Calu3 (cell line): ENCODE measurements at regions not wholly inside any gene's neighbourhood (a gene's known extent, or its start where the extent isn't known, plus 50 kb on each side); places are given as distances from the start of the nearest gene placed in this dataset.

Experiments used
- BruUV-seq: library from RNA; stranded (reverse); fragments of 400-500 nt; replicated peaks from 2 replicates; lab custom pipeline; 2021; lab: Mats Ljungman, UMichigan
- CTCF ChIA-PET: fragments of 300-600 bp; sonication (Branson Sonifier 250); formaldehyde crosslinking; loops from one replicate; lab custom pipeline; 2022; ENCODE audit warnings: antibody characterized with exemption; lab: Charles Lee
- DNase-seq: peaks from one replicate; pipeline ENCODE4 v3.0.0; 2022
- H3K27ac Mint-ChIP-seq: one replicate; pipeline ENCODE4 v1.8.0; 2022; ENCODE audit warnings: mixed read lengths; ENCODE audit not compliant: unreplicated experiment
- H3K27me3 Mint-ChIP-seq: one replicate; pipeline ENCODE4 v1.8.0; 2022; ENCODE audit warnings: mixed read lengths; ENCODE audit not compliant: unreplicated experiment
- H3K36me3 Mint-ChIP-seq: one replicate; pipeline ENCODE4 v1.8.0; 2022; ENCODE audit warnings: mild to moderate bottlenecking, moderate library complexity, mixed read lengths; ENCODE audit not compliant: insufficient read depth, unreplicated experiment
- H3K4me1 Mint-ChIP-seq: one replicate; pipeline ENCODE4 v1.8.0; 2022; ENCODE audit warnings: mild to moderate bottlenecking, low read depth, mixed read lengths; ENCODE audit not compliant: unreplicated experiment
- H3K4me3 Mint-ChIP-seq: one replicate; pipeline ENCODE4 v1.8.0; 2022; ENCODE audit warnings: mild to moderate bottlenecking, low read depth, moderate library complexity, mixed read lengths; ENCODE audit not compliant: unreplicated experiment
- H3K9me3 Mint-ChIP-seq: one replicate; pipeline ENCODE4 v1.8.0; 2022; ENCODE audit warnings: low read depth, mixed read lengths; ENCODE audit not compliant: unreplicated experiment
- intact Hi-C: fragments of 100-400 bp; cut with micrococcal nuclease; formaldehyde crosslinking; loops from one replicate; pipeline ENCODE4 v1.10.0; 2022; ENCODE audit not compliant: unreplicated experiment
- TF ChIP-seq, protein P1 (sequence below): fragments of 200-600 bp; IDR thresholded peaks from one replicate; pipeline ENCODE4 v1.8.0; 2022; ENCODE audit warnings: antibody characterized with exemption; ENCODE audit not compliant: unreplicated experiment

DNA sequence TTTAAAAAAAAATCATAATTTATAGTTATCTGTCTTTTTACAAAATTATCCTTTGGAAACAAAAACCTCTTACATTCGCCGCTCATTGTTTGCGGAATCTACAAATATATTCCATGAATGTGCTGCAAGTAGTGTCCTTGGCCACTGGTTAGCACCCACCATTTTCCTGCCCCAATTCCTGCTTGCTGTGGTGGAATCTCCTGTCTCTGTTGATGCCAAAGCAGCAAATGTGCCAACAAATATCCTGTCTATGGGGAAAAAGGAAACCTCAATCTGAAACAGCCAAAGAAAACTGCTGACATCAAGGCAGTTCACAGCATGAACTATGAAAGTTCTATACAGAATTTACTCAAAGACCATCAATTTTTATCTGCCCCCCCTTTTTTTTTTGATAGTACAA lies 603.6 kb downstream of the COL12A1 start:
- intact Hi-C loops, result no loop called here

DNA sequence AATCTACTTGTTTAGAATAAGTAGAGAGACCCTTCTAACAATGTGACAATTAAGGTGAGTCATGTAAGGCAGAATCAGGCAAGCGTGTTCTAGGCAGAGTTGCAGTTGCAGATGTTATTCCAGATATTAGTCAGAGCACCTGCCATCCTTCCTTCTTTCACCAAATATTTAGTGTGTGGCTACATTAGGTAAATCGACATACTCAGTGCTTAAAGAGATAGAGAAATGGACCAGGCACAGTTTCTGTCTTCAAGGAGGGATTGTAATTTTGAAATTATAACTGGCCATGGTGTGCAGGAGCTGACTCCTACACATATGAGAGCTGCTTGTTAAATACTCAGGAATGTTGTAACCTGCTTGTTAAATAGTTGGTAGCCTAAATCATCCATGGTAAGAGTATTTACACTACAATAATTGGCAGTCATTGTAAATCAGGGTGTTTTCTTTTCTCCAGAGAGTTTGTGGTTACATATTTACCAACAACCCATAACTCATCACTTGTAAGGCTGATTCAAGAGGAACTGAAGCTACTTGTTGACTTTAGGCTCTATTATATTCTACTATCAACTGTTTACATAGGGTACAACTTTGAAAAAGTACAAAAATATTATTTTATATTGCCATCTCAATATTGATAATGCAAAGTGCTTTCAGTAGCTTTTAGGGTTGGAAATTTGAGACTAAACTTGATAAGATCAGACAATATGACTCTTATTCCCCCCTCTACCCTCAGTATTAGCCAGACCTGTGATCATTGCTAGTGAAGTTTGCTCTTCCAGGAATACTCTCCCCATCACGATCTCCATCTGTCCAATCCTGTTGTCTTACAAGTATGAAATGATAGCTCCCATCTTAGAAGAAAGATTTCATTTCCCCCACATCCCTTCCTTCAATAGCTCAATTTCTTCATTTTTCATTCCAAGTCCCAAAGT lies 607.1 kb downstream of the COL12A1 start:
- H3K4me3 Mint-ChIP-seq, result no peak overlapping the region
- DNase-seq, result no peak
- intact Hi-C loops, result no loop called here
- BruUV-seq, result no TSS peak
- TF ChIP-seq, protein P1, sequence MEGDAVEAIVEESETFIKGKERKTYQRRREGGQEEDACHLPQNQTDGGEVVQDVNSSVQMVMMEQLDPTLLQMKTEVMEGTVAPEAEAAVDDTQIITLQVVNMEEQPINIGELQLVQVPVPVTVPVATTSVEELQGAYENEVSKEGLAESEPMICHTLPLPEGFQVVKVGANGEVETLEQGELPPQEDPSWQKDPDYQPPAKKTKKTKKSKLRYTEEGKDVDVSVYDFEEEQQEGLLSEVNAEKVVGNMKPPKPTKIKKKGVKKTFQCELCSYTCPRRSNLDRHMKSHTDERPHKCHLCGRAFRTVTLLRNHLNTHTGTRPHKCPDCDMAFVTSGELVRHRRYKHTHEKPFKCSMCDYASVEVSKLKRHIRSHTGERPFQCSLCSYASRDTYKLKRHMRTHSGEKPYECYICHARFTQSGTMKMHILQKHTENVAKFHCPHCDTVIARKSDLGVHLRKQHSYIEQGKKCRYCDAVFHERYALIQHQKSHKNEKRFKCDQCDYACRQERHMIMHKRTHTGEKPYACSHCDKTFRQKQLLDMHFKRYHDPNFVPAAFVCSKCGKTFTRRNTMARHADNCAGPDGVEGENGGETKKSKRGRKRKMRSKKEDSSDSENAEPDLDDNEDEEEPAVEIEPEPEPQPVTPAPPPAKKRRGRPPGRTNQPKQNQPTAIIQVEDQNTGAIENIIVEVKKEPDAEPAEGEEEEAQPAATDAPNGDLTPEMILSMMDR, result no peak
- H3K9me3 Mint-ChIP-seq, result peaks cover 7% of the 10 kb centered on the region
- H3K36me3 Mint-ChIP-seq, result no peaks in the 10 kb centered on the region
- H3K4me1 Mint-ChIP-seq, result no peaks in the 10 kb centered on the region
- no peak overlapping the region for H3K27ac Mint-ChIP-seq
- H3K27me3 Mint-ChIP-seq, result no peaks in the 10 kb centered on the region
- CTCF ChIA-PET, result no interaction called here

More for the DNA sequence above, 603.6 kb downstream of the COL12A1 start:
- Mint-ChIP-seq H3K4me3 (no peak overlapping the region), H3K27me3 (no peaks in the 10 kb centered on the region), H3K36me3 (no peaks in the 10 kb centered on the region), H3K27ac (no peak overlapping the region), H3K4me1 (peaks cover 9% of the 10 kb centered on the region), H3K9me3 (peaks cover 7% of the 10 kb centered on the region)
- CTCF ChIA-PET, result no interaction called here
- TF ChIP-seq, protein P1, result no peak
- no TSS peak for BruUV-seq
- DNase-seq, result no peak

DNA sequence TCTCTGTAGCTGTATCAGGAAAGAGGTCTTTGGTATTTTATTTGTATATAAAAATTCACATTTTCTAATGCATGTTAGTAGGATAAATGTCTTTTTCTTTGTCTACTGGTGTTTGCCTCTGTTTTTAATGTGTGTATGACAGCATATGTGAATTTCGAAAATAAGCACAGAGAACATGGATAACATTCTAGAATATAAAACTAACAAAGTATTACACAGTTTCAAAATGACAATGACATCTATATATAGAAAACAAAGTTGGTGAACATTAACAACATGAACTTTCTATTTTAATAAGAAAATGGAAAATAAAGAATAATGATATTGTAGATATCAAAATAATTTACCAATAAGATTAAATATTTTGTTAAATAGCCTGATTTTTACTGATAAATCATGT lies 608.0 kb downstream of the COL12A1 start:
- H3K4me3 Mint-ChIP-seq, result no peak overlapping the region
- no peaks in the 10 kb centered on the region for H3K4me1 Mint-ChIP-seq
- H3K27ac Mint-ChIP-seq, result no peak overlapping the region
- CTCF ChIA-PET, result no interaction called here
- H3K27me3 Mint-ChIP-seq, result no peaks in the 10 kb centered on the region
- no peak for DNase-seq
- TF ChIP-seq, protein P1, result no peak
- BruUV-seq, result no TSS peak
- intact Hi-C loops, result no loop called here
- no peaks in the 10 kb centered on the region for H3K36me3 Mint-ChIP-seq
- H3K9me3 Mint-ChIP-seq, result peaks cover 10% of the 10 kb centered on the region

DNA sequence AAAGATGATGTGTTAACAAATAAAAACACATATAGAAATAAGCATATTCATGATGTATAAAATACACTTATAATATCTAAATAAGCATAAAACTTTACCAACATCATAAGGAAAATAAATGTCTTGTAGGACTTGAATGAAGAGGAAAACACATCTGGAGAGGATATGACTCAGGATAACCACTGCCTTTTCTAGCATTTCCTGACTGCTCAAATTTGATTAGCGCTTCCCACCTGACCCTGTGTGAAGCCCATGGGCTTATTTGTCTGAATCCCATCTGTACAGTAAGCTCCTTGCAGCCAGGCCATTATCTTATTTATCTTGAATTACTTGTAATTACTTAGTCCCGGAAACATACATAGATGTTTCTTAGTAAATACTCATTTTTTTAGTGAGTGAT lies 608.6 kb downstream of the COL12A1 start:
- no peaks in the 10 kb centered on the region for H3K4me1 Mint-ChIP-seq
- TF ChIP-seq, protein P1, result no peak
- intact Hi-C loops, result no loop called here
- no TSS peak for BruUV-seq
- CTCF ChIA-PET, result no interaction called here
- no peaks in the 10 kb centered on the region for H3K36me3 Mint-ChIP-seq
- no peaks in the 10 kb centered on the region for H3K27me3 Mint-ChIP-seq
- peaks cover 10% of the 10 kb centered on the region for H3K9me3 Mint-ChIP-seq
- no peak overlapping the region for H3K27ac Mint-ChIP-seq
- H3K4me3 Mint-ChIP-seq, result no peak overlapping the region
- no peak for DNase-seq
